Ishikawa (cell line): ENCODE measurements at regions not wholly inside any gene's neighbourhood (a gene's known extent, or its start where the extent isn't known, plus 50 kb on each side); places are given as distances from the start of the nearest gene placed in this dataset.

Experiments used
- CEBPB ChIP-seq: IDR thresholded peaks from 2 replicates; pipeline ENCODE4 v1.6.1; 2012
- CREB1 ChIP-seq: IDR thresholded peaks from 2 replicates; pipeline ENCODE4 v1.6.1; 2012; ENCODE audit warnings: low read depth
- EGR1 ChIP-seq: IDR thresholded peaks from 2 replicates; pipeline ENCODE4 v1.6.1; 2012
- EP300 ChIP-seq: IDR thresholded peaks from 2 replicates; pipeline ENCODE4 v1.6.1; 2012; ENCODE audit warnings: borderline replicate concordance
- FOXM1 ChIP-seq: IDR thresholded peaks from 2 replicates; pipeline ENCODE4 v1.6.1; 2012; ENCODE audit warnings: low read depth, borderline replicate concordance
- NFIC ChIP-seq: IDR thresholded peaks from 2 replicates; pipeline ENCODE4 v1.6.1; 2012
- RAD21 ChIP-seq: IDR thresholded peaks from 2 replicates; pipeline ENCODE4 v1.6.1; 2012; ENCODE audit warnings: low read depth
- TAF1 ChIP-seq: IDR thresholded peaks from 2 replicates; pipeline ENCODE4 v1.6.1; 2012; ENCODE audit warnings: low read depth, mild to moderate bottlenecking
- TCF12 ChIP-seq: IDR thresholded peaks from 2 replicates; pipeline ENCODE4 v1.6.1; 2012; ENCODE audit warnings: low read depth
- TEAD4 ChIP-seq: IDR thresholded peaks from 2 replicates; pipeline ENCODE4 v1.6.1; 2012
- YY1 ChIP-seq: IDR thresholded peaks from 2 replicates; pipeline ENCODE4 v1.6.1; 2012; ENCODE audit warnings: low read depth
- ZBTB7A ChIP-seq: IDR thresholded peaks from 2 replicates; pipeline ENCODE4 v1.6.1; 2012; ENCODE audit warnings: low read depth
- TF ChIP-seq, protein P1 (sequence below): IDR thresholded peaks from 2 replicates; pipeline ENCODE4 v1.6.1; 2012
- TF ChIP-seq, protein P2 (sequence below): IDR thresholded peaks from 2 replicates; pipeline ENCODE4 v1.6.1; 2012; ENCODE audit warnings: low read depth, mild to moderate bottlenecking
- TF ChIP-seq, protein P3 (sequence below): IDR thresholded peaks from 2 replicates; pipeline ENCODE4 v1.6.1; 2012

DNA sequence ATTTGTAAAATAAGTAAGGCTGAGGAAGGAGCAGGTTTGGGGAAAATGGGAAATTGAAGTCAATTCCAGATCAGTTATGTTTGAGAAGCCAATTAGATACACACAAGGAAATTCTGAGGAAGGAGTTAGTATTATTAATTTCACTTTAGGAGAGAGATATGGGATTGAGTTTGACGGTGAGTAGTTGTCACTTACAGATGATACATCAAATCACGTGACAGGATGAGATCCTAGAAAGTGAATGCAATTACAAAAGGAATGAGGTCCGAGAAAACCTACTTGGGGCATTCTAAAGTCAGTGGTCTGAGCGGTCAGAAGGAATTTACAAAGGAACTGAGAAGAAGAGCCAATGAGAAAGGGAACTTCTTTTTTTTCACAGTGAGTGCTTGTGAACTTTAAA lies 364.3 kb upstream of the TMEM229A start:
- TF ChIP-seq TEAD4 = no peak
- no peak for TF ChIP-seq NFIC
- TF ChIP-seq, protein P1, sequence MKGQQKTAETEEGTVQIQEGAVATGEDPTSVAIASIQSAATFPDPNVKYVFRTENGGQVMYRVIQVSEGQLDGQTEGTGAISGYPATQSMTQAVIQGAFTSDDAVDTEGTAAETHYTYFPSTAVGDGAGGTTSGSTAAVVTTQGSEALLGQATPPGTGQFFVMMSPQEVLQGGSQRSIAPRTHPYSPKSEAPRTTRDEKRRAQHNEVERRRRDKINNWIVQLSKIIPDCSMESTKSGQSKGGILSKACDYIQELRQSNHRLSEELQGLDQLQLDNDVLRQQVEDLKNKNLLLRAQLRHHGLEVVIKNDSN = no peak
- TF ChIP-seq EP300 = no peak
- TF ChIP-seq, protein P2, sequence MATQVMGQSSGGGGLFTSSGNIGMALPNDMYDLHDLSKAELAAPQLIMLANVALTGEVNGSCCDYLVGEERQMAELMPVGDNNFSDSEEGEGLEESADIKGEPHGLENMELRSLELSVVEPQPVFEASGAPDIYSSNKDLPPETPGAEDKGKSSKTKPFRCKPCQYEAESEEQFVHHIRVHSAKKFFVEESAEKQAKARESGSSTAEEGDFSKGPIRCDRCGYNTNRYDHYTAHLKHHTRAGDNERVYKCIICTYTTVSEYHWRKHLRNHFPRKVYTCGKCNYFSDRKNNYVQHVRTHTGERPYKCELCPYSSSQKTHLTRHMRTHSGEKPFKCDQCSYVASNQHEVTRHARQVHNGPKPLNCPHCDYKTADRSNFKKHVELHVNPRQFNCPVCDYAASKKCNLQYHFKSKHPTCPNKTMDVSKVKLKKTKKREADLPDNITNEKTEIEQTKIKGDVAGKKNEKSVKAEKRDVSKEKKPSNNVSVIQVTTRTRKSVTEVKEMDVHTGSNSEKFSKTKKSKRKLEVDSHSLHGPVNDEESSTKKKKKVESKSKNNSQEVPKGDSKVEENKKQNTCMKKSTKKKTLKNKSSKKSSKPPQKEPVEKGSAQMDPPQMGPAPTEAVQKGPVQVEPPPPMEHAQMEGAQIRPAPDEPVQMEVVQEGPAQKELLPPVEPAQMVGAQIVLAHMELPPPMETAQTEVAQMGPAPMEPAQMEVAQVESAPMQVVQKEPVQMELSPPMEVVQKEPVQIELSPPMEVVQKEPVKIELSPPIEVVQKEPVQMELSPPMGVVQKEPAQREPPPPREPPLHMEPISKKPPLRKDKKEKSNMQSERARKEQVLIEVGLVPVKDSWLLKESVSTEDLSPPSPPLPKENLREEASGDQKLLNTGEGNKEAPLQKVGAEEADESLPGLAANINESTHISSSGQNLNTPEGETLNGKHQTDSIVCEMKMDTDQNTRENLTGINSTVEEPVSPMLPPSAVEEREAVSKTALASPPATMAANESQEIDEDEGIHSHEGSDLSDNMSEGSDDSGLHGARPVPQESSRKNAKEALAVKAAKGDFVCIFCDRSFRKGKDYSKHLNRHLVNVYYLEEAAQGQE = no peak
- no peak for TF ChIP-seq TAF1
- TF ChIP-seq RAD21 = no peak

DNA sequence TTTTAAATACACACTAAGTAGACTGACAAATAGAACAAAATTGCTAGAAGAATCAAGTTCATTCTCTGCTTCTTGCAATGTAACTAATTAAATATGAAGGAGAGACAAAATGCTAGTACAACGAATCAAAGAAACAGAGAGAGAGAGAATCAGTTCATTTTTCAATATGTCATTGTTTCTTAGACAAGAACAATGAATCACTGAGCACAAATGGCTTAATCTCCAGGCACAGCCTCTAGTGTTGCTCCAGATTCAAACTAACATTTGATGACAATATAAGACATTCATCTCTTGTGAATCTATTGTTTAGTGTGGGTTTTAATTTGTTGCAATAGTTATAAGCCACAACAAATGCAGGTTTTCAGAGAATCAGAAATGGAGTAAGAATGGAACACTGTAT lies 357.4 kb upstream of the TMEM229A start:
- TF ChIP-seq TAF1 (no peak), RAD21 (no peak), CEBPB (no peak), FOXM1 (no peak), TCF12 (no peak), TEAD4 (no peak), EP300 (no peak), ZBTB7A (no peak), CREB1 (no peak), YY1 (no peak), NFIC (no peak), EGR1 (no peak)
- TF ChIP-seq, protein P3, sequence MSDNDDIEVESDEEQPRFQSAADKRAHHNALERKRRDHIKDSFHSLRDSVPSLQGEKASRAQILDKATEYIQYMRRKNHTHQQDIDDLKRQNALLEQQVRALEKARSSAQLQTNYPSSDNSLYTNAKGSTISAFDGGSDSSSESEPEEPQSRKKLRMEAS = no peak
- TF ChIP-seq, protein P2 = no peak
- TF ChIP-seq, protein P1 = no peak

DNA sequence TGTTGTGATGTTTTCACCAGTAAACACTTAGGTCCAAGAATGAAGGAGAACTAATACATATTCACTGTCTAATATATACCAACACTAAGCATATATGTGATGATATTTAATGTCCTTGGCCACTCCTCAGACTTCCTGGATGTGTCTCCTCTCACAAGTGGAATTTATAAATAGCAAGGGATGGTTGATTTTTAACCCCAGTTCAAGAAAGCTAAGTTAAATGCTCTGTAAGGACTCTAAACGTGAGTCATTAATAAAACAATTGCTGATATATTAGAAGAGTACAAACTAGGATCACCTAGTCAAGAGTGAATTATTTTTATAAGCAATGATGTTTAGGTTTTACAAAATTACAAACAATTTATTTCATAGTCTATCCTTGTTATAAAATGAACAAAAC lies 355.9 kb upstream of the TMEM229A start:
- TF ChIP-seq RAD21 (no peak), TCF12 (no peak), TEAD4 (no peak), CREB1 (no peak), TAF1 (no peak), CEBPB (no peak), ZBTB7A (no peak), EGR1 (no peak), FOXM1 (no peak), YY1 (no peak), EP300 (no peak), NFIC (no peak)
- TF ChIP-seq, protein P3 = no peak
- TF ChIP-seq, protein P1 = no peak
- TF ChIP-seq, protein P2 = no peak

DNA sequence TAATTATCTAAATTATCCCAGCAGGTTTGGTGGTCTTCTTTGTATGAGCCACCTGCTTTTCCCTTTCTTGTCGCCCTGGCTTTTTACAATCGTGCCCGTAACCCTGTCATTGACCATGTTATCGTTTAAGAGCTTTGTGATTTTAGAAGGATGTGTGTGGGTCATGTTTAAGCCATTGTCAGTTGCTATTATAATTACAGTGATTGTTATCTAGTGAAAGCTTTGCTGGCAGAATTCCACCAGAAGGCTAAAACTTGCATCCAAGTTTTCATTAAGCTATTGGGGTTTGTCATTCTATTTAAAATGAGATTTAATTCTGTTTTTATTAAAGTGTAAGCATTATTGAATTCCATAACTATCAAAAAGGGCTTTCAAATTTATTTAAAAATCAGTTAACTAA lies 354.2 kb upstream of the TMEM229A start:
- TF ChIP-seq YY1 (no peak), FOXM1 (no peak), CREB1 (no peak), ZBTB7A (no peak), EP300 (no peak), NFIC (no peak), EGR1 (no peak), TCF12 (no peak), RAD21 (no peak), TAF1 (no peak)
- TF ChIP-seq, protein P1 = no peak
- TF ChIP-seq, protein P2 = no peak
- TF ChIP-seq, protein P3 = no peak
